A549 (cell line): ENCODE measurements at regions not wholly inside any gene's neighbourhood (a gene's known extent, or its start where the extent isn't known, plus 50 kb on each side); places are given as distances from the start of the nearest gene placed in this dataset.

ENCODE experiments used
- KDM1A ChIP-seq: fragments of 200-600 bp; sonication (generic); IDR thresholded peaks from 2 replicates; pipeline ENCODE4 v1.6.1; 2016; ENCODE audit warnings: low read depth, mild to moderate bottlenecking
- MYC ChIP-seq: IDR thresholded peaks from 2 replicates; pipeline ENCODE4 v1.6.1; 2012; ENCODE audit warnings: mild to moderate bottlenecking, inconsistent platforms, low read length, improper control_type of control experiment, borderline replicate concordance
- POLR2A ChIP-seq: IDR thresholded peaks from 2 replicates; pipeline ENCODE4 v1.6.1; 2012; ENCODE audit warnings: mild to moderate bottlenecking, low read length

GRCh38 chr7:42720012-42720411 lies 191.9 kb downstream of the C7orf25 start:
- TF ChIP-seq POLR2A (no peak), KDM1A (no peak), MYC (no peak)
